Endothelial cell of umbilical vein (primary cell): ENCODE measurements at regions not wholly inside any gene's neighbourhood (a gene's known extent, or its start where the extent isn't known, plus 50 kb on each side); places are given as distances from the start of the nearest gene placed in this dataset.

ENCODE experiments used
- EZH2 ChIP-seq: IDR thresholded peaks from 2 replicates; pipeline ENCODE4 v1.6.1; 2012; ENCODE audit warnings: borderline replicate concordance, low read depth, mild to moderate bottlenecking, moderate library complexity, low read length, inconsistent platforms; ENCODE audit not compliant: severe bottlenecking
- POLR2AphosphoS5 ChIP-seq: IDR thresholded peaks from 2 replicates; pipeline ENCODE4 v1.6.1; 2012; ENCODE audit warnings: low read depth, mild to moderate bottlenecking, control low read depth, low read length, moderate library complexity; ENCODE audit not compliant: insufficient read depth
- TF ChIP-seq, protein P1 (sequence below), 2 donors: IDR thresholded peaks; 1 replicate in 1 of 2; 2 replicates in 1 of 2; pipeline ENCODE4 v1.5.1; 2011; ENCODE audit warnings: low read length in 2 of 2, mild to moderate bottlenecking in 2 of 2, moderate library complexity in 2 of 2, control low read depth in 1 of 2, inconsistent platforms in 1 of 2, low read depth in 1 of 2; ENCODE audit not compliant: insufficient read depth in 1 of 2; ENCODE audit errors: extremely low read depth in 1 of 2

DNA sequence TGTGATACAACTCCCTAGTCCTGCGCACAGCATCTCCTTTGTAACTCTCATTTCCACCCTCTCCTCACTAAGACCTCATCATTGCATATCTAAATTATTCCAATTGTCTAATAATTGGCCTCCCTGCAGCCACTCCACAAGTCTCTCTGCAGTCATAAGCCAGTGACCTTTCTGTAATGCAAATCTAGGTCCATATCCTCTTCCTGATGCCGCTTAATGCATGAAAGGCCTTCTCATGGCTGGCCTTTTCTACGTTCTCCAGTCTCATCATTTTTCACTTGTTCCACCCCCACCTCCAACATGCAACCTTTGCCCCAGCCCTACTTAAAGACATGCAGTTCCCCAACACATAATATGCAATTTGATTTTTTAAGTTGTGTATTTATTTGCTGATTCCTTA lies 96.0 kb downstream of the RPAP3 start:
- TF ChIP-seq POLR2AphosphoS5 (no peak), EZH2 (no peak)
- TF ChIP-seq, protein P1, sequence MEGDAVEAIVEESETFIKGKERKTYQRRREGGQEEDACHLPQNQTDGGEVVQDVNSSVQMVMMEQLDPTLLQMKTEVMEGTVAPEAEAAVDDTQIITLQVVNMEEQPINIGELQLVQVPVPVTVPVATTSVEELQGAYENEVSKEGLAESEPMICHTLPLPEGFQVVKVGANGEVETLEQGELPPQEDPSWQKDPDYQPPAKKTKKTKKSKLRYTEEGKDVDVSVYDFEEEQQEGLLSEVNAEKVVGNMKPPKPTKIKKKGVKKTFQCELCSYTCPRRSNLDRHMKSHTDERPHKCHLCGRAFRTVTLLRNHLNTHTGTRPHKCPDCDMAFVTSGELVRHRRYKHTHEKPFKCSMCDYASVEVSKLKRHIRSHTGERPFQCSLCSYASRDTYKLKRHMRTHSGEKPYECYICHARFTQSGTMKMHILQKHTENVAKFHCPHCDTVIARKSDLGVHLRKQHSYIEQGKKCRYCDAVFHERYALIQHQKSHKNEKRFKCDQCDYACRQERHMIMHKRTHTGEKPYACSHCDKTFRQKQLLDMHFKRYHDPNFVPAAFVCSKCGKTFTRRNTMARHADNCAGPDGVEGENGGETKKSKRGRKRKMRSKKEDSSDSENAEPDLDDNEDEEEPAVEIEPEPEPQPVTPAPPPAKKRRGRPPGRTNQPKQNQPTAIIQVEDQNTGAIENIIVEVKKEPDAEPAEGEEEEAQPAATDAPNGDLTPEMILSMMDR (IDR thresholded peaks at IDR 0.05; ENCODE audit: extremely low read depth in 1 of 2, insufficient read depth in 1 of 2, low read depth in 1 of 2, low read length in 2 of 2), result no peak
